NK-92 treated with Interleukin-12 subunit alpha and Interleukin-12 subunit beta, amount 100 ng/mL, for 24 hours (cell line): ENCODE measurements at regions not wholly inside any gene's neighbourhood (a gene's known extent, or its start where the extent isn't known, plus 50 kb on each side); places are given as distances from the start of the nearest gene placed in this dataset.
A peak's percentile ranks its signal among the peaks of the same experiment; 100 is the strongest.

Source experiments
- DNase-seq: peaks from one replicate; lab custom pipeline; 2025; lab: John Stamatoyannopoulos, UW

- no peak for DNase-seq
Measured at GRCh38 chr18:78905334-78905733, 74.3 kb upstream of the SALL3 start.

GRCh38 chr18:78906066-78906465 is 73.6 kb upstream of the SALL3 start:
- no peak for DNase-seq

GRCh38 chr18:78908462-78909260 is 71.0 kb upstream of the SALL3 start:
- no peak for DNase-seq

GRCh38 chr18:78911751-78912283 is 67.8 kb upstream of the SALL3 start:
- DNase-seq = no peak

GRCh38 chr18:78912336-78912735 is 67.3 kb upstream of the SALL3 start:
- no peak for DNase-seq

- DNase-seq = no peak
Measured at GRCh38 chr18:78912844-78913243, 66.8 kb upstream of the SALL3 start.

- DNase-seq = no peak
Measured at GRCh38 chr18:78913395-78913794, 66.2 kb upstream of the SALL3 start.

- no peak for DNase-seq
Measured at GRCh38 chr18:78913830-78914231, 65.8 kb upstream of the SALL3 start.

- DNase-seq = no peak
Measured at GRCh38 chr18:78914249-78914935, 65.2 kb upstream of the SALL3 start.

- DNase-seq = no peak
Measured at GRCh38 chr18:78915446-78916008, 64.1 kb upstream of the SALL3 start.

GRCh38 chr18:78918707-78919106 is 60.9 kb upstream of the SALL3 start:
- DNase-seq = no peak

GRCh38 chr18:78919956-78920355 is 59.7 kb upstream of the SALL3 start:
- DNase-seq = no peak

- DNase-seq = no peak
Measured at GRCh38 chr18:78920456-78921138, 59.0 kb upstream of the SALL3 start.

- DNase-seq = no peak
Measured at GRCh38 chr18:78922856-78923255, 56.8 kb upstream of the SALL3 start.

GRCh38 chr18:78924301-78924700 is 55.3 kb upstream of the SALL3 start:
- no peak for DNase-seq

GRCh38 chr18:78924786-78925540 is 54.7 kb upstream of the SALL3 start:
- no peak for DNase-seq

GRCh38 chr18:78925557-78926242 is 53.9 kb upstream of the SALL3 start:
- DNase-seq = no peak

- DNase-seq = no peak
Measured at GRCh38 chr18:78926243-78926615, 53.4 kb upstream of the SALL3 start.

- DNase-seq = peak; percentile 50
Measured at GRCh38 chr18:78927156-78927555, 52.5 kb upstream of the SALL3 start.

- DNase-seq = no peak
Measured at GRCh38 chr18:78927616-78928015, 52.0 kb upstream of the SALL3 start.

- DNase-seq = no peak
Measured at GRCh38 chr18:78928076-78928475, 51.5 kb upstream of the SALL3 start.
